MM.1S (cell line): ENCODE measurements at regions not wholly inside any gene's neighbourhood (a gene's known extent, or its start where the extent isn't known, plus 50 kb on each side); places are given as distances from the start of the nearest gene placed in this dataset.

Source experiments
- DNase-seq: peaks from one replicate; pipeline ENCODE4 v3.0.0-alpha.2; 2015
- H2AFZ ChIP-seq: fragments of 300-600 bp; sonication (generic); 2 replicates; pipeline ENCODE4 v1.6.0; 2016; ENCODE audit warnings: antibody characterized with exemption, low read length
- H3F3A ChIP-seq: fragments of 300-600 bp; sonication (generic); 2 replicates; pipeline ENCODE4 v1.6.1; 2016; ENCODE audit warnings: mild to moderate bottlenecking, antibody characterized with exemption, low read length, moderate library complexity, mixed read lengths; ENCODE audit not compliant: insufficient read depth
- H3K27ac ChIP-seq: fragments of 300-600 bp; sonication (generic); 2 replicates; pipeline ENCODE4 v1.5.1; 2016; ENCODE audit warnings: mild to moderate bottlenecking, low read length
- H3K27me3 ChIP-seq: fragments of 300-600 bp; sonication (generic); replicated peaks from 2 replicates; pipeline ENCODE4 v1.6.0; 2016; ENCODE audit warnings: low read length; ENCODE audit not compliant: insufficient read depth
- H3K36me3 ChIP-seq: fragments of 300-600 bp; sonication (generic); replicated peaks from 2 replicates; pipeline ENCODE4 v1.6.1; 2016; ENCODE audit warnings: mild to moderate bottlenecking, low read length, mixed read lengths; ENCODE audit not compliant: insufficient read depth
- H3K4me1 ChIP-seq: fragments of 300-600 bp; sonication (generic); 2 replicates; pipeline ENCODE4 v1.6.1; 2016; ENCODE audit warnings: low read length, mixed read lengths
- H3K4me2 ChIP-seq: fragments of 300-600 bp; sonication (generic); 2 replicates; pipeline ENCODE4 v1.6.0; 2016; ENCODE audit warnings: low read depth, low read length
- H3K4me3 ChIP-seq: fragments of 300-600 bp; sonication (generic); 2 replicates; pipeline ENCODE4 v1.5.1; 2016; ENCODE audit warnings: low read length, mixed read lengths
- H3K79me2 ChIP-seq: fragments of 300-600 bp; sonication (generic); 2 replicates; pipeline ENCODE4 v1.6.1; 2016; ENCODE audit warnings: mixed run types, low read length, mixed read lengths
- H3K9ac ChIP-seq: fragments of 300-600 bp; sonication (generic); 2 replicates; pipeline ENCODE4 v1.6.1; 2016; ENCODE audit warnings: low read length, mixed read lengths
- H3K9me2 ChIP-seq: fragments of 300-600 bp; sonication (generic); replicated peaks from 2 replicates; pipeline ENCODE4 v1.6.1; 2016; ENCODE audit warnings: mild to moderate bottlenecking, low read length, mixed read lengths; ENCODE audit not compliant: insufficient read depth
- H3K9me3 ChIP-seq: fragments of 300-600 bp; sonication (generic); replicated peaks from 2 replicates; pipeline ENCODE4 v1.6.1; 2016; ENCODE audit warnings: mild to moderate bottlenecking, low read length, mixed read lengths; ENCODE audit not compliant: insufficient read depth
- H4K20me1 ChIP-seq: fragments of 300-600 bp; sonication (generic); 2 replicates; pipeline ENCODE4 v1.6.1; 2016; ENCODE audit warnings: mild to moderate bottlenecking, low read length, moderate library complexity, mixed read lengths; ENCODE audit not compliant: insufficient read depth
- EZH2 ChIP-seq: fragments of 300-600 bp; sonication (generic); optimal IDR thresholded peaks from 2 replicates; pipeline ENCODE3; 2017; ENCODE audit warnings: low read depth, mild to moderate bottlenecking, antibody characterized with exemption, low read length, mixed read lengths
- EZH2phosphoT487 ChIP-seq: fragments of 300-600 bp; sonication (generic); IDR thresholded peaks from 2 replicates; pipeline ENCODE4 v1.6.1; 2018; ENCODE audit warnings: antibody characterized with exemption, low read length
- TF ChIP-seq, protein P1 (sequence below): fragments of 300-600 bp; sonication (generic); IDR thresholded peaks from 2 replicates; pipeline ENCODE4 v1.5.1; 2016; ENCODE audit warnings: antibody characterized with exemption, low read length, mixed read lengths

DNA sequence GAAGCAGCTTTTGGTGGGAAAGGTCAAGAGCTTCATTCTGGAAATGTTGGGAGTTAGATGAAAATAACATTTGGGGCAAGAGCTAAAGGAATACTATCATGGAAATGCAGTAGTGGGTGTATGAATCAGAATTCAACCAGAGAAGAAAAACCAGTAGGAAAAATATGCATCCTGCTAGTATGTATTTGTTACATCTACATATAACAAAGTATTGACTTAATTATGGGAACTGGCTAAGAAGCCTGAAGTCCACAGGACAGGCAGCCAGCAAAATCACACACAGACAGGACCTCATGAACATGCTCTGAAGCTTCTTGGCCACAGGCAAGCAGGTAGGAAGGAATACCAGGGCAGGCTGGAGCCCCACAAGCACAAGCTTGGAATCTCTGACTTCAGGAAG lies 185.8 kb downstream of the FBXO15 start:
- H3K9me3 ChIP-seq, result no peaks in the 10 kb centered on the region
- H3K4me1 ChIP-seq, result no peaks in the 10 kb centered on the region
- H3K4me2 ChIP-seq, result no peak overlapping the region
- no peaks in the 10 kb centered on the region for H3K27me3 ChIP-seq
- TF ChIP-seq EZH2phosphoT487 (no peak), EZH2 (no peak)
- TF ChIP-seq, protein P1, sequence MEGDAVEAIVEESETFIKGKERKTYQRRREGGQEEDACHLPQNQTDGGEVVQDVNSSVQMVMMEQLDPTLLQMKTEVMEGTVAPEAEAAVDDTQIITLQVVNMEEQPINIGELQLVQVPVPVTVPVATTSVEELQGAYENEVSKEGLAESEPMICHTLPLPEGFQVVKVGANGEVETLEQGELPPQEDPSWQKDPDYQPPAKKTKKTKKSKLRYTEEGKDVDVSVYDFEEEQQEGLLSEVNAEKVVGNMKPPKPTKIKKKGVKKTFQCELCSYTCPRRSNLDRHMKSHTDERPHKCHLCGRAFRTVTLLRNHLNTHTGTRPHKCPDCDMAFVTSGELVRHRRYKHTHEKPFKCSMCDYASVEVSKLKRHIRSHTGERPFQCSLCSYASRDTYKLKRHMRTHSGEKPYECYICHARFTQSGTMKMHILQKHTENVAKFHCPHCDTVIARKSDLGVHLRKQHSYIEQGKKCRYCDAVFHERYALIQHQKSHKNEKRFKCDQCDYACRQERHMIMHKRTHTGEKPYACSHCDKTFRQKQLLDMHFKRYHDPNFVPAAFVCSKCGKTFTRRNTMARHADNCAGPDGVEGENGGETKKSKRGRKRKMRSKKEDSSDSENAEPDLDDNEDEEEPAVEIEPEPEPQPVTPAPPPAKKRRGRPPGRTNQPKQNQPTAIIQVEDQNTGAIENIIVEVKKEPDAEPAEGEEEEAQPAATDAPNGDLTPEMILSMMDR, result no peak
- no peaks in the 10 kb centered on the region for H3K36me3 ChIP-seq
- H3F3A ChIP-seq, result no peaks in the 10 kb centered on the region
- H3K9me2 ChIP-seq, result no peaks in the 10 kb centered on the region
- H3K9ac ChIP-seq, result no peak overlapping the region
- no peak overlapping the region for H3K27ac ChIP-seq
- H3K79me2 ChIP-seq, result no peaks in the 10 kb centered on the region
- no peak for DNase-seq
- no peak overlapping the region for H3K4me3 ChIP-seq
- no peaks in the 10 kb centered on the region for H4K20me1 ChIP-seq
- no peak overlapping the region for H2AFZ ChIP-seq

DNA sequence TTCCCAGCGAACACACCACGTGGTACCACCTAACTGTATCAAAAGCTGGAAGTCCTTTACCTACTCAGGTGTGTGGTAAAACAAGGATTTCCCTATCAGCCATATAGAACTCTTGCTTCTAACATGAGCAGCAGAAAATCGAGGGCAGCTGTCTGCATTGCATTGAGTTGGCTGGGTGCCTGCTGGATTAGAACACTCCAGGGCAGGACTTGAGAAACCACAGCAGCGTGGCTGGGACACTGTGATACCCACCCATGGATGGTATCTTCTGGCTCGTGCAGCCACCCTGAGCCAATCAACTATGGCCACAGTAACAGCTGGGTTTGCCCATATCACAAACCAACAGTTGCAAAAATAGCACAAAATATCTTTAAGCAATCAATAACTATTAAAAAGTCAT lies 188.3 kb downstream of the FBXO15 start:
- H3K4me1 ChIP-seq, result no peaks in the 10 kb centered on the region
- H3F3A ChIP-seq, result no peaks in the 10 kb centered on the region
- no peak overlapping the region for H3K9ac ChIP-seq
- H2AFZ ChIP-seq, result no peak overlapping the region
- no peak overlapping the region for H3K4me3 ChIP-seq
- H3K4me2 ChIP-seq, result no peak overlapping the region
- H3K27me3 ChIP-seq, result no peaks in the 10 kb centered on the region
- no peaks in the 10 kb centered on the region for H3K9me3 ChIP-seq
- TF ChIP-seq EZH2, result no peak
- no peaks in the 10 kb centered on the region for H3K9me2 ChIP-seq
- no peak overlapping the region for H3K27ac ChIP-seq
- no peak for DNase-seq
- H3K79me2 ChIP-seq, result no peaks in the 10 kb centered on the region
- no peaks in the 10 kb centered on the region for H3K36me3 ChIP-seq
- no peaks in the 10 kb centered on the region for H4K20me1 ChIP-seq

DNA sequence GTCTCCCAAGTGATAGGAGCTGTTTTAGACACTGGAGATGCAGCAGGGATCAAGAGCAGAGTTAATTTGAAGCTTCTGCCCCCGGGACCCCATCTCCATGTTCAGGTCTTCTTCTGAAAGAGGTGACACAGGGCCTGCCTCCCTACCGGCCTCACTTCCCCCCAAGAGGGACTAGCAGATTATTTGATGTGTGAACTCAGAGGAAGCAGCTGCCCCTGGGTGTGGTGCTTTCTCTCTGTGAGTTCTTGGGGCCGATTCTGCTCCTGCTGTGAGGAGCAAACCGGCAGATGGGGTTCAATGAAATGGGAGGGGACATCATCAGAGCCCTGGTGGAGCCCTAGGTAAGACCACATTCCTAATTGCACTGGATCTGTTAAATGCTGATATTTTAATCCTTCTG lies 193.4 kb downstream of the FBXO15 start:
- Histone ChIP-seq H2AFZ (no peak overlapping the region), H3K27ac (no peak overlapping the region), H3K4me3 (no peak overlapping the region), H3K4me1 (no peaks in the 10 kb centered on the region), H4K20me1 (no peaks in the 10 kb centered on the region), H3K36me3 (no peaks in the 10 kb centered on the region), H3K27me3 (no peaks in the 10 kb centered on the region), H3K79me2 (no peaks in the 10 kb centered on the region), H3F3A (no peaks in the 10 kb centered on the region), H3K9ac (no peak overlapping the region), H3K9me3 (no peaks in the 10 kb centered on the region), H3K9me2 (no peaks in the 10 kb centered on the region), H3K4me2 (no peak overlapping the region)
- DNase-seq, result no peak
- no peak for TF ChIP-seq EZH2
- TF ChIP-seq, protein P1, result no peak
- no peak for TF ChIP-seq EZH2phosphoT487

DNA sequence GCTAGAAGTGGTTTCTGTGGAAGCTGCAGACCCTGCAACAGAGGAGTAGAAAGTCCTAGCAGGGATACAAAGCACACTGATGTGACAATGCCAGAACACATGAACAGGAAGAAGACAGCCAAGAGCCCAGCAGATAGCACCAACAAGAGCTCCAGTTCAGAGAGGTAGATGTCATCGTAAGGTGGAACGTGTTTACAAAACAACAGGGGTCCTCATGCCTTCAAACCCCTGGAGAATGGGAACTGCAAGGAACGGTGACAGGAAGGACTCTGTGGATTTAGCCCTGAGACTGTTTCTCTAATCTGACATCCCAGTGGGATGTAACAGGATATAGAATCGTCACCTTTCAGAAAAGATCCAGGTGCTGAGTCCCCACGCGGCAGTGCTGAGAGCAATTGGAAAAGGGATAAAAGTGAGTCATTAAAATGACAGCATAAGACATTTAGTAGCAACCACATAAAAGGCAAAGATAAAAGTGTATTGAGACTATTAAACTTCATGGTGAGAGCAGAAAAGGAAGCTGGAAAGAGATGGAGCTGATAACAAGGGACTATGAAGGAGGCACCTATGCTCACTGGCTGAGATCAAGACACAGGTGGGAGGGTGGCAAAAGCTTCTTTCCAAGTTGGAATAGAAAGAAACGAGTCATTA lies 195.2 kb downstream of the FBXO15 start:
- Histone ChIP-seq H3K9me2 (no peaks in the 10 kb centered on the region), H3K4me3 (no peak overlapping the region), H4K20me1 (no peaks in the 10 kb centered on the region), H2AFZ (no peak overlapping the region), H3K4me1 (no peaks in the 10 kb centered on the region), H3K27ac (no peak overlapping the region), H3K4me2 (no peak overlapping the region), H3F3A (no peaks in the 10 kb centered on the region), H3K36me3 (no peaks in the 10 kb centered on the region), H3K9me3 (no peaks in the 10 kb centered on the region), H3K9ac (no peak overlapping the region), H3K79me2 (no peaks in the 10 kb centered on the region), H3K27me3 (no peaks in the 10 kb centered on the region)
- TF ChIP-seq, protein P1, result no peak
- no peak for TF ChIP-seq EZH2
- no peak for TF ChIP-seq EZH2phosphoT487
- DNase-seq, result no peak
